IPS DF 4.7 (cell line): ENCODE measurements at regions not wholly inside any gene's neighbourhood (a gene's known extent, or its start where the extent isn't known, plus 50 kb on each side); places are given as distances from the start of the nearest gene placed in this dataset.
"Not testable (repeated sequence)": the region's sequence is repeated elsewhere in the genome, so short reads cannot be mapped to it uniquely, and the experiment has no call there.

Experiments
- DNase-seq: peaks from one replicate; pipeline ENCODE4 v3.0.0-alpha.2; 2013; ENCODE audit warnings: low spot score; ENCODE audit errors: extremely low read depth

DNA sequence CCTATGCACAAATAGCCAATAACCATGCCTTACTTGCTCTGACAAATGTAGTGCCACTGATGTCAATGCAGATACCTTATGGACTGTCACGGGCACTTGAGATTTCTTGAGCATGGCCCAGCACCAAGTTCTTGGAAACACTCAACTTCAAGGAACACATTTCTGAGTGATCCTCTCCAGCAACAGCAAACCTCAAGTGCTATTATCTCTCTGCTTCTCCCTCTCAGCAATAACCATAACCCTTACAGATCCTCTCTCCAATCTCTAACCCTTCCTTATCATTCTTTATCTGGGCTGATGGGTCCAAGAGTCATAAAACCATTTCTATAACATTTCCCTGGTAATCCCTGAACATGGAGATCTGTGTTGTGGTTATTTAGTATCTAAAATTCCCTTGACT is 266.9 kb upstream of the STXBP5 start:
- no peak for DNase-seq

DNA sequence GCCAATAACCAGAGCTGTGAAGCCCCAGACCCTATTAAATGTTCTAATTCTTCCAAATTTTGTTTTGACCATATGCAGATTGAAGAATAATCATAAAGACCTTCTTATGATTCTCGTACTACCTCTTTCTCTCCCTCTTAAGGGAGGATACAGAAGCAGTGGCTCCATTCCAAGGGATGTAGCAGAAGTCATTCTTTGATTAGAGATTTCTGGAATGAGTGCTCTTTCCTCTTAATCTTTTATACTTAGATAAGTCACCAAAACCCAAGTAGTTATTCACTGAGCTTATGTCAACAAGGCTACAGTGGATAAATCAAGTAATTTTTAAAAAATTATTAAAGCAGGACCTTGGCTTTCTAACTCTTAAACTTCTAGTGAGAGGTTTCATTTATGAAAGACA is 266.0 kb upstream of the STXBP5 start:
- no peak for DNase-seq

DNA sequence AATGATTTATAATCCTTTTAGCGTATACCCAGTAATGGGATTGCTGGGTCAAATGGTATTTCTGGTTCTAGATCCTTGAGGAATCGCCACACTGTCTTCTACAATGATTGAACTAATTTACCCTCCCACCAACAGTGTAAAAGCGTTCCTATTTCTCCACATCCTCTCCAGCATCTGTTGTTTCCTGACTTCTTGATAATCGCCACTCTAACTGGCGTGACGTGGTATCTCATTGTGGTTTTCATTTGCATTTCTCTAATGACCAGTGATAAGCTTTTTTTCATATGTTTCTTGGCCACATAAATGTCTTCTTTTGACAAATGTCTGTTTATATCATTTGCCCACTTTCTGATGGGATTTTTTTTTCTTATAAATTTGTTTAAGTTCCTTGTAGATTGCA is 264.8 kb upstream of the STXBP5 start:
- DNase-seq: not testable (repeated sequence)

DNA sequence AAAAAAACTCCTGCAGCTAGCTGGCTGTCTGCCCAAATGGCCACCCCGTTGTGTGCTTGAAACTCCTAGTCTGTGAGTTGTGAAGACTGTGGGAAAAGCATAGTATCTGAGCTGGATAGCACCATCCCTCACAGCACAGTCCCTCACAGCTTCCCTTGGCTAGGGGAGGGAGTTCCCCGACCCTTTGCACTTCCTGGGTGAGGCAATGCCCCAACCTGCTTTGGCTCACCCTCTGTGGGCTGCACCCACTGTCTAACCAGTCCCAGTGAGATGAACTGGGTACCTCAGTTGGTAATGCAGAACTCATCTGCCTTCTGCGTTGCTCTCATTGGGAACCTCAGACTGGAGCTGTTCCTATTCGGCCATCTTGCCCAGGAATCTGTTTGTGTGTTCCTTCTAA is 260.6 kb upstream of the STXBP5 start:
- DNase-seq: no peak

DNA sequence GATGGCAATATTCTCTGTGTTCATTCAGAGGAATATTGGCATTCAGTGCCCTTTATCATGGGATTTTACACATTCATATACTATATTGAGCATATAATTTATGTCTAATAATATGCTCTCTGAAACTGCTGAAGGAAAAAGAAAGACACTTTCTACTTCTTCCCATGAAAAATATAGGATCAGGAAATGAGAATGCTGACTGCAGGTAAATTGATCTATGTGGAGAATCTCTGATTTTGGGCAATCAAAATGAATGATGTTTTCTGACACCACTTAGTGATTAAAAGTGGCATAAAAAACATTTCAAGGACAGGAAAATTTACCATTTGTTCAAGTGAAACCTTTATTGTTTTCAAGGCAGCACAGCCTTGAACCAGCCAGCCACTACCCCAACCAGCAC is 260.1 kb upstream of the STXBP5 start:
- DNase-seq: no peak

DNA sequence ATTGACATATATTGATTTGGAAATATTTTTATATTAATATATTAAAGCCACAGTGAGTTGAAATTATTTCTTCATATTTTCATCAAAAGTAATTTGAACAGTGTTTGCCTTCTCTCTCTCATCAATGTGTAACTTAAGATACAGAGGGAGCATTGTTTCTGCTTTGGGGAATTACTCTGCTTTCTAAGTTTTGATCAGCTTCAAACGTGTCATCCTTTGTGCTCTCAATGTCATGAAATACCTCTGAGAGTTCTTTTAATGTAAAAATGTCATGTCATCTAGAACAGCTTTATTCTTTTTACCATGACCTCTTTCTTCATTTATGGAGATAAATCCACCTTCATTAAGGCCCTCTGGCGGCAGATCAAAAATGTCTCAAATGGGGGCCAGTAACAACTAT is 259.4 kb upstream of the STXBP5 start:
- DNase-seq: no peak

DNA sequence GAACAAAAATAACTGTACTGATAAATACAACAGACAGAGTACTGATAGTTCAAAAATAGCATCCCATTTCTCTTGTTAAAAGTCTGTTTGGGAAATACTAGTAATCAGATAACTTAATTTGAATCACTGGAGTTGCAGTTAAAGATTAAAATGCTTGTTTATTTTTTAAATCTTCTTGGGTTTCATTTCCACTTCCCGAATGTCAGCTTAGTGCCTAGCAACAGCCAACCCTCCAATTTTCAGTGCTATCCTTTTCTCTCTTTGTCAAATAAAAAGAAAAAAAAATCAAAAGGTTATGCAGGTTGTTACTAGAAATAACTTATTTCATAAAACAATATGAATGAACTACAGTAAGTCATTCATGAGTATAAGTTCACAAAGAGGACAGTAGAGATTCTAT is 257.7 kb upstream of the STXBP5 start:
- no peak for DNase-seq

DNA sequence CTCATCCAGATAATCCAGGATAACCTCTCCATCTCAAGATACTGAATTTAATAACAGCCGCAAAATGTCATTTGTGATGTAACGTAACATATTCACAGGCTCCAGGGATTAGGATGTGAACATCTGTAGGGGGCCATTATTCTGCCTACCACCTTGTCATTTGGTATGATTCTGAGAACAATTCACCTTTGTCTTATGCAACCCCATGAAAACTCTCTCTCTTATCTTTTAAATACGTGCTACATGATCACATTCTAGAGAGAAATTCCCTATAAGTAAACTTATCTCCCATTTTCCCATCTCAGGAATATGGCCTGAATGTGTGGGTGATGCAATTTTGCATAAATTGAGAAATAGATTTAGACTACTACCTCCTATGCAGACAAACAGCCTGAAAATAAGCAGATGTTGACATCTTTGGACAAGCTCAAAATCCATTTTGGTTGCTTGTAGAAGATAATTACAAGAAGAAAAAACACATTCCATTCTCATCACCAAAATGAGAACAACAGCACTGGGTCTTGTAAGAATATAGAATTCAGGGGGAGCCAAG is 255.4 kb upstream of the STXBP5 start:
- no peak for DNase-seq

DNA sequence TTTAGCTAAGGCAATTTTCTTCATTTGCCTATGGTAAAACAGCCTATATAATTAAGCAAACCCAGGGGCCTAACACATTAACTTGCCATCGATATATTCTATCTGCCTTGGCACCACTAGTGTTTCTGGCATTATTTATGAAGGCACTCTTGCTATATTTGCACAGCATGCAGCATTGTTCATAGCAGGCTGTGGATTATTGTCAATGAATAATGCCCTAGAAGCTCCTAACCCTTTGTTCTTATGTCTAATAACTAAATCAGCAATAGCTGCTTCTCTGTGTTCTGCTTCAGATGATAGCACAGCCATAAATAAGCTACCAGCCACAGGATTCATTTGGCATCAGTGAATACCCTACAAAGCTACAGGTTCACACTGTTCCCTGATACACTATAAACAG is 254.8 kb upstream of the STXBP5 start:
- no peak for DNase-seq

DNA sequence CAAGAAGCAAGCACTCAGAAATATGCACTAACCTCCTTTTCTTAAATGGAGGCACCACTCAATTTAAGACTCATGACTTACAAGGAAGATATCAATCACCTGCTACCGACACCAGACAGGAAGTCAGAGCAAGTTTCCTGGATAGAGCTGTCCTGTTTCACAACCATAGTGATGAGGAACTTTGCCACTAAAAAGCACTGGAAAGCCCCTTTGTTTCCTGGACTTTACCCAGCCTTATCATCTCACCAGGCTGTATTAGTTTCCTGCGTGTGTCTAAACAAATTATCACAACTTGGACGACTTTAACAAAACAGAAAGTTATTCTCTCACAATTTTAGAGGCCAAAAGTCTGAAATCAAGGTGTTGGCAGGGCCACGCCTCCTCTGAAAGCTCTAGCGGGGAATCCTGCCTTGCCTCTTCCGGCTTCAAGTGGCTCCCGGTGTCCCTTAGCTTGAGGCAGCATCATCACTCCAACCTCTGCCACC is 253.8 kb upstream of the STXBP5 start:
- no peak for DNase-seq

DNA sequence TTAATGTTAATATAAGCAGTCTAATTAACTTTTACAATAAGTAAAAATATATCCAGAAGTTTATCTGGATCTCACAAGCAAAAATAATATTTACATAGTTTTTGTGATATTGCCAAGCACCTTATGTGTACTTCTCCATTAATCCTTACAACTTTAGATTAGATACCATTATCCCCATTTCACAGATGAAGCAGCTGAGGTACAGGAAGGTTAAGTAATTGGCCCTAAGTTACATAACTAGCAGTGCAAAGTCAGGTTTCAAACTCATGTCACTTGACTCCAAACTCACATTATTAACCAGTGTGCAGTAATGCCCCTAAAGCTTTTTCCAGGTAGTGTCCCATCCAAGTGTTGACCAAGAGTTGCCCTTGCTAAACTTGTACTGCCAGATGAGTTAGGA is 248.6 kb upstream of the STXBP5 start:
- no peak for DNase-seq

DNA sequence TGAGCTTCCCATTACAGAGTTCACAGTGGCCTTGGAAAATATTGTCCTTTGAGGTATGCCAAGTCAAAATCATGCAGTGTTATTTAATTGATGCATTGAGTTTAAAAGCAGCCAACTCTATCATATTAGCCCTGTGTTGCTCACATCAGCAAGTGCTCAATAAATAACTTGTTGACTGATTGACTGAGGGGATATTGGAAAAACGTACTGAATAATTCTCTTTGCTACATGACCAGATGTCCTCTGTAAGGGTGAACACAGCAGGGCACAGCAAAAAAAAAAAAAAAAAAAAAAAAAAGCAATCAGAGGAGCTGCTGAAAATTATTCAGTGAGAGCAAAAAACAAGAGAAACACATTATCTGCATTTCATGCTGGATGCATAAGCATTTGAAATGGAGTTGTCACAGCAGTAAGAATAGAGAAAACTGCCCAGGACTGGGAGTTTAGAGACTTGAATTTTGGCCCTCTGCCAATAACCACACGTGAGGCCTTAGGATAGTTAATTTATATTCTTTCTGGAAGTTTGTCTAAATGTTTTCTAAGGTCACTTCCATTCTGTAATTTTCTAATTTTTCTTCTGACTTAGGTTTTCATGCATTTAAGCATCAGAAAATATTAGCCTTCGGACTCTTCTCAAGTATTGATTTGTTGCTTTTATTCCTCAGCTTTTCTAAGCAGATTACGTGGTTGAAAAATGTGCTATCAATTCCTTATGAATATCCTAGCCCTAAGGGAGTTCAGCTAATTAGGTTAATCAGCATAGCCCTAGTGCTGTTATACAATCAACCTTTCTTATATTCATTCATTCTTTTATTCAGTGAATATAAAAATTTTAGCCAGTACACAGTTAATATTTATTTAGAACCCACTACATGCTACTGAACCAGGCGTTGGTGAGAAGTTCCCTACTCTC is 246.8 kb upstream of the STXBP5 start:
- no peak for DNase-seq

DNA sequence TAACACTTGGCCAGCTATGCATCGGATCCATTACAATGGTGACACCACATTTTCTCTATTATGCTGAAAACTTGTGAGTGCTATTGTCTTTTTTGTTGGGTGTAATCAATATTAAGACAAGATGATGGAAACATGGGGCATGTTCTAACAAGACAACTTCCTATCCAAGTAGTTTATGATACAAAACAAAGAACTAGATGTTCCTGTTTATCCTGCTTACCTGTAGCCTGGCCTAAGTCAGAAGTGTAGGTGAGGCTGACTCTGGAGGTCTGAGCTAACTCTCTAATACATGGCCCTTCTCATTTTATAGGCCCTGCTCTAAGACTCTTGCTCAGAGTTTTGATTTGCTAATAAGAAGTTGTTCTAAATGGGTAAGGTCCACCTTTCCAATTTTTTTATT is 242.4 kb upstream of the STXBP5 start:
- no peak for DNase-seq

DNA sequence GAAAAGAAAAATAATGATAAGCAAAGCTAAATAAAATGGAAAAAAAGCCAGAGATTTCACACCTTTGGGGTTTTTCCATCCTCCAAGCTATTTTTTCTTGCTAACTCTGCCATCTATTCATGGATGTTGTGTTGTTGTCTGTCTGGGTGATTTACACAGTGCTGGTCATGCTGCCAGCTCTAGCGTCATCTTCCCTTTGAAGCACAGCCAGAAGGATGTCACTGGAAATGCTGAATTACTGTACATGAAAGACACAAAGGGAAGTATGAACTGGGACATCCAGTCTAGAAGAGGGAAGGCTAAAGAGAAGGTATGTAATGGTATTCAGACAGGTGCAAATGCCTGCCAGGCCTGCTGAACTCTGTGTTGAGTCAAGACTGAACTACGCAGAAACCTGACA is 241.9 kb upstream of the STXBP5 start:
- no peak for DNase-seq

DNA sequence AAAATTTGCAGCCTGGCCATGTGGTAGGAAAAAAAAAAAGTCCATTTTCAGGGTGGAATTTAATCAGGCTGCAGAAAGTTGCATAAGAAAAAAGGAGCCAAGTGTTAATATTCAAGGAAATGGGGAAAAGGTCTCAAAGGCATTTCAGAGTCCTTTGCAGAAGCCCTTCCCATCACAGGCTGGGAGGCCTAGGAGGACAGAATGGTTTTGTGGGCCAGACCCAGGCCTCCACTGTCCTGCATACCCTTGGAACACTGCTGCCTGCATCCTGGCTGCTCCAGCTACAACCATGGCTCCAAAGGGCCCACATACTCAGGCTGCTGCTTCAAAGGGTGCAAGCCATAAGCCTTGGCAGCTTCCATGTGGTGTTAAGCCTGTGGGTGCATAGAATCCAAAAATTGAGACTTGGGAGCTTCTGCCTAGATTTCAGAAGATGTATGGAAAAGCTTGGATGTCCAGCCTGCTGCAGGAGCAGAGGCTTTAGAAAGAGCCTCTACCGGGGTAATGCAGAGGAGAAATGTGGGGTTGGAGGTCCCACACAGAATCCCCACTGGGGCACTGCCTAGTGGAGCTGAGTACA is 239.0 kb upstream of the STXBP5 start:
- DNase-seq: no peak

DNA sequence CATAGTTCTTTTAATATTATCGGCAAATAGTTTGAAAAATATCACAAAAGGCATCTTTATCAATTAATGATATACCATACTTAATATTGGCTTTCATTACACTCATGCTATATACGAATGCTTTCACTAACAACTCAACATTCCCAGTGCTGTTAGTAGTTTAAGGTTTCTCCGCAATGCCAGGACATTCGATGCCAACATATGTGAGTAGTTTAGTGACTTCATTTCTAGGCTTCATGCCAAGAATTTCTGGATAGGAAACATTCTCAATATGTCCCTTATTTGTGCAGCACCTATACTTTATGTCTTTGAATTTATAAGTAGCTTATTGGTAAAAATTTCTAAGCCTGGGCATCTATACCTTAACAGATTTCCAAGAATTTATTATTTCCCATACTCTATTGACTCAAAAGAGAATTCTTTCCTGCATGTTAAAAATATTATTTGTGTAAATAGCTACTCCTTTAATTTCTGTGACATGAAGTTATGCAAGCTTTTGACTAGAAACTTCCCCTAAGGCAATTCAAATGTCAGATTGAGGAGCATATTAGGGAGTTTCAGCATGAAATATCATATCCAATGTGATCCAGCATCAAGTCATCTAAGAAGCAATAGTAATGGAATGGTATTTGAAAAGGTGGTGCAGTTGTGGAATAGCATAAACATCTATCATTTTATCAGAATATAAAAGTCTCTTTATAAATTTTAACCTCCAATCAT is 236.0 kb upstream of the STXBP5 start:
- DNase-seq: no peak

DNA sequence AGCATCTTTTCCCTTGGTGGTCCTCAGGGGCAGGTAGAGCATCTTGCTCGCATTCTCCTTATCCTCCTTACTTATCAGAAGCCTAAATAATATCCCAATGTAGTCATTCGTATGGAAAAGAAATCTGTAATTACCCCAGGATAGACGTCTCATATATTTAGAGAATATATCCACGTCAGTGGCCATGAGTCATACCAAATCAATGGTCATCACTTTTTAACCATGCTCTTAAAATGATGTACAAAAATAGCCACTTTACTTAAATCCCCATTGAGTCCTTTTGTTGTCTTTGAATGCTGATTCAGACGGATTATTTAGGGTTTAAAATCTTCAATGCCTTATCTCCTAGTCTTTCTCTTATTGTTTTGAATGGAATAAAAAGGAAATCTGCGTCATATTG is 231.7 kb upstream of the STXBP5 start:
- DNase-seq: no peak

DNA sequence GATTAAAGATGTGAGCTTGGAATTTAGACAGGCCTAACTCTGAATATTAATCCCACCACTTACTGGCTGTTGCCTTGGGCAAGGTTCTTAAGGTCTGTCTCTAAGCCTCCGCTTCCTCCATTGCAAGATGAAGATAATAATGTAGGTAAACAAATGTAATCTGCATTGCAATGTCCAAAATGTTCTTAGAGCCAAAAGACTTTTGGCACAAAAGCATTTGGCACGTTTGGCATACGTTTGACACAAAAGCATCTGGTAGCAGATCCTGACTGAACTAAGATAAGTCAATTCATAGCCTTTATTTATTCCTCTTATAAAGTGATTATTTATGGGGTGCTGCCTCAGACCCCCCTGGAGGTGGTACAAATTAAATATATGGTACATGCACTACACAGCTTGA is 229.9 kb upstream of the STXBP5 start:
- no peak for DNase-seq

DNA sequence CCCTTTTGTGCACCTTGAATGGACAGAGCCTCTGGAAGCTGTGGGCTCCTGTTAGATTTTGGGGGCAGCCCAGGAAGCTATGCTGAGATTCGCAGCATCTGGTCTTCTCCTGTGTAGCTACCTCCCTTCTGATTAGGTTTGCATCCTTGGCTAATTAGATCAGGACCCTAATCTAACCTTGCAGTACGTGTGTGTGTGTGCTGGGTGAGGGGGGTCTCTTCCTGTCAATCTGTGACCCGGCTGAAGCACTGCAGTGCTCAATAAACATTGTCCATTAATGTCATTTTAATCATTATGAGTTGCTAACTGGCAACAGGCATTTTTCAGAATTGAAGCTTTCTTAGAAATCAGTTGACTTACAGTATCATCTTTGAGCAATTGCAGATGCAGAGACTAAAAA is 229.1 kb upstream of the STXBP5 start:
- DNase-seq: no peak

DNA sequence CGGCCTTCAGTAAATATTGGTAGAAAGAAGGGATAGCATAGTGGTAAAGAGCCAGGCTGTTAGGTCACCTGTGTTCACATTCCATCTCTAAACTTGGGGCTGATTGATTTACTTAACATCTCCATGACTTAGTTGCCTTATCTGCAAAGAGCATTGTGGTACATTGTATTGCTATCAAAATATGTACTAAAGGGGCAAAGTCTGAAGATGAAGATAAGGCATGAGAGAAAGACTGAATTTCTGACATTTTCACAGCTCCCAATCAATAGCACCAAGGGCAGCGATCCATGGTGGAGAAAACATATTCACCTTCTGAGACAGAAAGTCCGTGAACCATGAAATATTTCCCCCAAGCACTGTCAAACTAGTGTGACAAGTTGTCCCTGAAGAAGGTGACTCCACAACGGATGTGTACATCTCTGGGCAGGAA is 223.3 kb upstream of the STXBP5 start:
- DNase-seq: no peak

DNA sequence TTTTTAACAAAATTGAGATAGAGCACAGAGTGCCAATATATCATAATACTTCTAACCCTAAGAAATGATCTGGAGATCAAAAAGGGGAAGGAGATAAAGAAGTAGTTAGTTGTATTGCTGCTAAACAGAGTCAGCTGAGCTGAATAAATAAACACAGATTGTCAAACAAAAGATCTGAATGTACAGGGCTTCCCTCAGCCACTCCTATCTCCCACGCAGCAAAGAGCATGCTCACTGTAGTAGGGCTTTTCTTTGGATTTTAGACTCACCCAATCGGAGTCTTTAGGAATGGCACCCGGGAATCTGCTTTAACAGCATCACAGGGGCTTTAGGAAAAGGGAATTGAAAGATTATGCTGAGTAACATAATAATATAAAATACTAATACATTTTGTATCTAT is 222.2 kb upstream of the STXBP5 start:
- no peak for DNase-seq
